Omental fat pad (tissue), 3 donors: ENCODE measurements at regions not wholly inside any gene's neighbourhood (a gene's known extent, or its start where the extent isn't known, plus 50 kb on each side); places are given as distances from the start of the nearest gene placed in this dataset.

Source experiments
- ATAC-seq: fragments of 150-250 bp; one replicate; pipeline ENCODE4 v1.9.1; 2016; ENCODE audit warnings: mild to moderate bottlenecking, moderate library complexity; ENCODE audit not compliant: low FRiP score
- DNase-seq: peaks from one replicate; pipeline ENCODE4 v3.0.0-alpha.2; 2019; ENCODE audit warnings: low spot score
- TF ChIP-seq, protein P1 (sequence below), 3 donors: fragments of 450-650 bp; IDR thresholded peaks; one replicate each; pipeline ENCODE4 v1.5.1; 2016 to 2017; ENCODE audit warnings: antibody characterized with exemption in 3 of 3, mild to moderate bottlenecking in 3 of 3, moderate library complexity in 2 of 3

DNA sequence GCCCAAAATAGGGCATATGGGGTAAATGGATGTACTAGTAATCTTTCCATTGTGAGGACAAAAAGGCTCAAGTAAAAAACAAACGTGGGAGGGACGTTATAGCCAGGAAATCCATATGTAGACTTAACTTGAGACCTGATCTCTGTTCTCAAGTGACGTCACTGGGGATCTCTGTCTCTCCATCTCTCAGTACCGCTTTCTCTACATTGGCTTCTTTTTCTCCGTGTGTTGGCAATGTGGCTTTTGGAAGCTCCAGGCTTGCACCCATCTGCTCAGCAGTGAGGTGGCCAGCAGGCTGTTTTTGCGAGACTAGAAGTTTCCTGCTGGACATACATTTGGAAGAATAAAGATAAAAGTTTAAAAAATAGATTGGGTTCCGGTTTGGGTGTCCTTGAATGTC lies 66.0 kb upstream of the NRXN3 start:
- TF ChIP-seq, protein P1, sequence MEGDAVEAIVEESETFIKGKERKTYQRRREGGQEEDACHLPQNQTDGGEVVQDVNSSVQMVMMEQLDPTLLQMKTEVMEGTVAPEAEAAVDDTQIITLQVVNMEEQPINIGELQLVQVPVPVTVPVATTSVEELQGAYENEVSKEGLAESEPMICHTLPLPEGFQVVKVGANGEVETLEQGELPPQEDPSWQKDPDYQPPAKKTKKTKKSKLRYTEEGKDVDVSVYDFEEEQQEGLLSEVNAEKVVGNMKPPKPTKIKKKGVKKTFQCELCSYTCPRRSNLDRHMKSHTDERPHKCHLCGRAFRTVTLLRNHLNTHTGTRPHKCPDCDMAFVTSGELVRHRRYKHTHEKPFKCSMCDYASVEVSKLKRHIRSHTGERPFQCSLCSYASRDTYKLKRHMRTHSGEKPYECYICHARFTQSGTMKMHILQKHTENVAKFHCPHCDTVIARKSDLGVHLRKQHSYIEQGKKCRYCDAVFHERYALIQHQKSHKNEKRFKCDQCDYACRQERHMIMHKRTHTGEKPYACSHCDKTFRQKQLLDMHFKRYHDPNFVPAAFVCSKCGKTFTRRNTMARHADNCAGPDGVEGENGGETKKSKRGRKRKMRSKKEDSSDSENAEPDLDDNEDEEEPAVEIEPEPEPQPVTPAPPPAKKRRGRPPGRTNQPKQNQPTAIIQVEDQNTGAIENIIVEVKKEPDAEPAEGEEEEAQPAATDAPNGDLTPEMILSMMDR (IDR thresholded peaks at IDR 0.05), result no peak
- DNase-seq (no peak), ATAC-seq (no peak)

DNA sequence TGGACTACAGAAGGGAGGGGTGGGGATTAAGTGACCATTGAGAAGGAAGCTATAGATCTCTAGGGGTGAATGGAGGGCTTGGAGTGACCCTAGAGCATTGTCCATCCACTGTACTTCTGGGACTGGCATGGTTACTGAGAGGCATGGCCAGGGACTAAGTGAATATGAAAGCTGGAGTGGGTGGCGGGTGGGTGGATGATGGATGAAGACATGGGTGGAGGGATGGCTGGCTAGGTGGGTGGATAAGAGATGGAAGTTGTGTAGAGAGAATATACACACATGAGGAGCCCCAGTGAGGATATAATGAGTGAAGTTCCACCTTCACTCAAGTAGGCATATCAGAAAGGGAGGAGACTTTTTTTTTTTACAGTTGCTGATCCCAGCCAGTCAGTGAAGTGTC lies 65.5 kb upstream of the NRXN3 start:
- DNase-seq (no peak), ATAC-seq (no peak)
- TF ChIP-seq, protein P1 (IDR thresholded peaks at IDR 0.05), result no peak

DNA sequence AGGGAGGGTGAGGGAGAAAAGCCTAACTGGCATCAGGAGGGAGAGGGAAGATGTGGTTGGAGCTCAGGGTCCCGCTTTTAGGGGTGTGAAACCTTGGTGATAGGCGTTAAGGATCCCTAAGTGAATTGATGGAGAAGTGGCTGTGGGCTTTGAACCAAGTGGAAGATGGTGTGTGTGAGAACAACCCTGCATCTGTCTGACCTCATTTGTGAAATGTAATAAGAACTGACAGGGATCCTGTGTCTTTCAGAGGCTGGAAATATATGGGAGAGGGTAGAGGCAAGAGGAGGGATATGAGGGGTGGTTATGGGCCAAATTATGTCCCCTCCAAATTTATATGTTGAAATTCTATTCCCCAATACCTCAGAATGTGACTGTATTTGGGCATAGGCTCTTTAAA lies 63.8 kb upstream of the NRXN3 start:
- ATAC-seq (no peak), DNase-seq (no peak)
- TF ChIP-seq, protein P1 (IDR thresholded peaks at IDR 0.05), result no peak

DNA sequence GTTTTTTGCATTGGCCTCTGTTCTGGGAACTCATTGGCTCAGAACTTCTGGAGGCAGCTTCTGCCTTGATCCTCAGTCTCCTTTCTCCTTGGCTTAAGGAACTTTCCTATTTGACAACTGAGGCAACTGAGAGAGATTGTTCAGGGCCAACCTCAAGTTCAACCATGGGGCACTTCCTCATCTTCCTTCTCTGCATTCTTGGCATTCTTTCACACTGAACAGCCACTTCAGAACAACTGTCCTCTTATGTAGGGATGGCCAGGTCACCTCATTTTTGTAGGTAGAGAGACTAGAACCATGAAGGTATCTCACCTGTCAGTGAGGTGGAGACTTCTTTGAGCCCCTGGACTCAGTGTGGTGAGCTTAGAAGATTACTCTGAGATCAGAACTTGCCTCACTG lies 63.0 kb upstream of the NRXN3 start:
- no peak for ATAC-seq
- DNase-seq, result no peak
- TF ChIP-seq, protein P1 (IDR thresholded peaks at IDR 0.05), result no peak

DNA sequence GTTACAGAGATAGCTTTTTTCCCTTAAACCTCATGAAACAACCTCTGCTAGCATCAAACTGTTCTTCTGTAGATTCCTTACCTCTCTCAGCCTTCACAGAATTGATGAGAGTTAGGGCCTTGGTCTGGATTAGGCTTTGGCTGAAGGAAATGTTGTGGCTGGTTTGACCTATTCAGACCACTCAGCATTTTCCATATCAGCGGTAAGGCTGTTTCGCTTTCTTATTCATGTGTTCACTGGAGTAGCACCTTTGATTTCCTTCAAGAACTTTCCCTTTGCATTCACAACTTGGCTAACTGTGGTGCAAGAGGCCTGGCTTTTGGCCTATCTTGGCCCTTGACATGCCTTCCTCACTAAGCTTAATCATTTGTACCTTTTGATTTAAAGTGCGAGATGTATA lies 50.7 kb upstream of the NRXN3 start:
- TF ChIP-seq, protein P1 (IDR thresholded peaks at IDR 0.05), result no peak
- ATAC-seq, result no peak
- DNase-seq, result no peak
